GM21360 (cell line): ENCODE measurements at regions not wholly inside any gene's neighbourhood (a gene's known extent, or its start where the extent isn't known, plus 50 kb on each side); places are given as distances from the start of the nearest gene placed in this dataset.
A peak's percentile ranks its signal among the peaks of the same experiment; 100 is the strongest.

Experiments
- ATAC-seq: cut with Tn5 transposase; IDR thresholded peaks from one replicate; pipeline ENCODE4 v1.9.1; 2021; ENCODE audit warnings: mild to moderate bottlenecking, moderate library complexity; ENCODE audit not compliant: unreplicated experiment

DNA sequence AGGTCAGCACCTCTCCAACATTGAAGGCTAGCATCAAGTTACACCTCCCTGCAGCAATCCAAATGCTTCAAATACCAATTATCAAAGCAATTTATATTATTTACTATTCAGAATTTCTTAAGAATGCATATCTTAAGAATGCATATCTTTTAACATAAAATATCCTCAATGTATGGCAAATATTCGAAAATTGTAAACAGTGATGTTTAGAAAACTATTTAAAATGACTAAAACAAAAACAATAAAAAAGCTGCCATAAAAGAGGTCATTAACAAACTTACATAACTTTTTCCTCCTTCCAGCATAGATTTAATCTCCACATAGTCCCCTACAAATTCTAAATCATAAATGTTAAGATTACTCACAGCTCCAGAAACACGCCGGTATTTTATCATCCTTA, 85.1 kb upstream of the SOX6 start:
- ATAC-seq, result no peak

- ATAC-seq, result no peak
These were observed 83.8 kb upstream of the SOX6 start for GRCh38 chr11:16440136-16440535.

GRCh38 chr11:16434036-16434435, 77.7 kb upstream of the SOX6 start:
- no peak for ATAC-seq

GRCh38 chr11:16430674-16431073, 74.3 kb upstream of the SOX6 start:
- ATAC-seq, result no peak

DNA sequence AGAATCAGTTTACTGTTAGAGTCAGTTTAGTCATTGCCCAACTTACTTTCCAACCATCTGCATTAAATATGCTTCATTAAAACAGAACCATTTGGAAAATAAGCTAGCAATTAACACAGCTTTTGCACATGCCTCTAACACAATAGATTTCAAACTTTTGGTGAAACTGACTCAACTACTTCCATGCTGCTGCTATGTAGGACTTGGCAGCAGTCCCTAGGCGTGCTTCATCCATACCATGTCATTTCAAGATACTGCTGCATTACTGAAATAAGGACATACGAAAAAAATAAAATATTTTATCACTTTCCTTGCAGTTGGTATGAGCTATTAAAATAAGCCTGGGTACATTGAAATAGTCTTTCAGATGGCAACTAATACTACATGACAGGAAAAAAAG, 65.5 kb upstream of the SOX6 start:
- ATAC-seq, result no peak

- no peak for ATAC-seq
These were observed 62.2 kb upstream of the SOX6 start for GRCh38 chr11:16418428-16419097.

- ATAC-seq, result peak; percentile 74
These were observed 56.3 kb upstream of the SOX6 start for GRCh38 chr11:16412525-16413172.

GRCh38 chr11:16410479-16410878, 54.1 kb upstream of the SOX6 start:
- ATAC-seq, result no peak

DNA sequence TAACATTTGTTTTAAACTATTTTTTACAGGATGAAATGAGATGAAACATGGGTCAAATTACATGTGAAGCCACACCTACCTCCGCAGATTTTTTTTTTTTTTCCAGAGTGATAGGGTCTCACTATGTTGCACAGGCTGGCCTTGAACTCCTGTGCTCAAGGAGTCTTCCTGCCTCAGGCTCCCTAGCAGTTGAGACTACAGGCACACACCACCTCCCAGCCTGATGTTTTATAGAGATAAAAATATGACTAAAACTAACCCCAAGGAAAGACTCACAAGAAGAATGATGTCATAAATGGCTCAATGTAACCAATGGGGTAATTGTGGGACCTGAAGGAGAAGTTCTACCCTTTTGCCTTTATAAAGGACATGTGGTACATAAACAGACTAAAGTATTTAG, 52.3 kb upstream of the SOX6 start:
- no peak for ATAC-seq

- ATAC-seq, result no peak
These were observed 49.9 kb upstream of the SOX6 start for GRCh38 chr11:16406226-16406625.
